ENCODE measurements at regions not wholly inside any gene's neighbourhood (a gene's known extent, or its start where the extent isn't known, plus 50 kb on each side); places are given as distances from the start of the nearest gene placed in this dataset.
A peak's percentile ranks its signal among the peaks of the same experiment; 100 is the strongest.
"Not testable (repeated sequence)": the region's sequence is repeated elsewhere in the genome, so short reads cannot be mapped to it uniquely, and the experiment has no call there.

DNA sequence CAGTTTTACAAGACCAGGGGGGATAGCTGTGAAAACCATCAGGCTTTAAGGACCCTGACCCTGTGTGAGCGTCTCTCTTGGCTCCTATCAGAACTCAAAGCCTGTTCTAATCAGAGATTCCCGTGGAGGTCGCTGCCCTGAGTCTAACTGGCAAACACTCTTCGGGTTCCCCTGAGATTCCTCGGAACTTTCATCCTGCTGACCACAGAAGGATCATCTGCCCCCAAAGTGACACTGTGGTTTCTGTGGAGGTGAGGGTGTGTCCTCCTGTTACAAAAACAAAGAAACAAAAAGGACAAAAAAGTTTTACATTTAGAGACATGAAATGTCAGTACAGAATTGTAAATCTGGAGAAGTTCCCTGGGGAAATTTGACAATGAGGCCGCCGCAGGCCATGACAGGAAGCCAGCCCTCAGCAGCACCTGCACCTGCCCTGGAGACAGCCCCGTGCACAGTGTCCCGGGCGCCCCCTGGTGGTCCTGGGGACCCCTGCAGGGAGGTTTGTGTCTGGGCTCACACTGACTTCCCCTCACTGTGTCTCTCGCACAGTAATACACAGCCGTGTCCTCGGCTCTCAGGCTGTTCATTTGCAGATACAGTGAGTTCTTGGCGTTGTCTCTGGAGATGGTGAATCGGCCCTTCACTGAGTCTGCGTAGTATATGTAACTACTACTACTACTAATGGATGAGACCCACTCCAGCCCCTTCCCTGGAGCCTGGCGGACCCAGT, 708.3 kb downstream of the TMEM121 start:
- DNase-seq = peak; percentile 14

DNA sequence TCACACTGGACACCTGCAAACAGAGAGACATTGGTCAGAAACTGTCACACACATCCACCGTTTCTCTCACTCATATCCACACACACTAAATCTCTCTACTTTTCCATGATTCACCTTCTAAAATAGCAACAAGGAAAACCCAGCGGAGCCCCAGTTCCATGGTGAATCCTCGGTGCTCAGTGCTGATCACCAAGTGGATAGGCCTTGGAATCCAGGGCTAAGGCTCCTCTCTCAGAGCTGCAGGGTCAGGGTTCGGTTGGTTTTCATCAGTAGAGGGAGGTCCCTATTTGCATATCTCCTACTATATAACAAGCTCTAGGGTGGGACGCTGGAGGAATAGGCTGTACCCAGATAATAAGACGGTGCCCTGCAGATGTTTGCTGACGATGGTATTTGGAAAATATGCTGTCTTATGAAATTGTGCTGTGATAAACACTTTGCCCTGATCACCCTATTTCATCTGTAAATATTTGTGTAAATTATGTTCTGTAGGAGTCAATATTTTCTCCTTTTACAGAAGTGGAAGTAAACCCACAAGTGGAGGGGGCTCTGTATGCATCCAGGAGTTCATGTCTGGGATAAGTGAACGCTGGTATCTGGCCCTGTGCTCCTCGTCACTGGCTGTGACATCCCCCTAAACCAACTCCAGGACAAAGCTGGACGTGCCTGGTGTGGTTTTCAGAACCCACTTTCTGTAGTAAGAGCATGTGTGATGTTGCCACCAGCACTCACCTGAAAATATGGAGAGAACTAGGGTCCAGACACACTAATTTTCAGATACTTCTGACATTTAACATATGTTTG, 709.2 kb downstream of the TMEM121 start:
- no peak for DNase-seq

DNA sequence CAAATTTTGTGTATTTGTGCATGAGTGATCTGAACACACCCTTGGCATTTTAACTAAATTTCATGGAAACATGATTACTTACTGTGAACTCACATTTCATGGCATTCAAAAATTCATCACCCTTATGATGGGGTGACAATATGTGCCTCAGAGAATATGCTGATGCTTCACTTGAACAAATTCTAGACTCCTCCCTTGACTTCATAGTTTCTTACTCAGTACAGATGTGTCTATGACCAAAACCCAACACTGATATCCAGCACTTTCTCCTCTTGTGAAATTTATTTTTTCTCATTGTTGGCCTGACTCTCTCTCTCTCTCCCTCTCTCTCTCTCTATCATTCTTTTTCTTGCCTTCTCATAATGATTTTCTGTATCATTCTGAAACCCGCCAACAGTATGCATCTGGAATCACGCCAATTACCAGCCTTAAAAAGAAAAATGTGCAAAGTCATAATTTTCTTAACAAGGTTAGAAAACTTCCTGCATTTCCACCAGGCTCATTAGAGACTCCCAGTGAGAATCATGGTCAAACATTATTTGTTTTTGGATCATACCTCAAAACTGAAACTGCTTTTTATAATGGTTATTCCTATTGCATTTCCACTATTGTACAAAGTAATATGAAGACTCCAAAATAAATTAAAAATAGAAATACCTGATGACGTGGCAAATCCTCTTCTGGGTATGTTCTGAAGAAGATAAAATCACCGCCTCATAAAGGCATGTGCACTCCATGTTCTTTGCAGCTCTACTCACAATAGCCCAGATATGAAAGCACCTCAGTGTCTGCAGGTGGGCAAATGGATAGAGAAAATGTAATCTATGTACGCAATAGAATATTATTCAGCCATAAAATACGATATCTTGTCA, 722.2 kb downstream of the TMEM121 start:
- DNase-seq = no peak

DNA sequence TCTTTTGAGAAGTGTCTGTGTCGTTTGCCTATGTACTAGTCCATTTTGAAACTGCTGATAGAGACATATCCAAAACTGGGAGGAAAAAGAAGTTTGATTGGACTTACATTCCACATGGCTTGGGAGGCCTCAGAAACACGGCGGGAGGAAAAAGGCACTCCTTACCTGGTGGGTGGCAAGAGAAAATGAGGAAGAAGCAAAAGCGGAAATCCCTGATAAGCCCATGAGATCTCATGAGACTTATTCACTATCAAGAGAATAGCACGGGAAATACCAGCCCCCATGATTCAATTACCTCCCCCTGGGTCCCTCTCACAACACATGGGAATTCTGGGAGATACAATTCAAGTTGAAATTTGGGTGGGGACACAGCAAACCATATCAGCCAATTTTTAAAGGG, 727.6 kb downstream of the TMEM121 start:
- DNase-seq = not testable (repeated sequence)

DNA sequence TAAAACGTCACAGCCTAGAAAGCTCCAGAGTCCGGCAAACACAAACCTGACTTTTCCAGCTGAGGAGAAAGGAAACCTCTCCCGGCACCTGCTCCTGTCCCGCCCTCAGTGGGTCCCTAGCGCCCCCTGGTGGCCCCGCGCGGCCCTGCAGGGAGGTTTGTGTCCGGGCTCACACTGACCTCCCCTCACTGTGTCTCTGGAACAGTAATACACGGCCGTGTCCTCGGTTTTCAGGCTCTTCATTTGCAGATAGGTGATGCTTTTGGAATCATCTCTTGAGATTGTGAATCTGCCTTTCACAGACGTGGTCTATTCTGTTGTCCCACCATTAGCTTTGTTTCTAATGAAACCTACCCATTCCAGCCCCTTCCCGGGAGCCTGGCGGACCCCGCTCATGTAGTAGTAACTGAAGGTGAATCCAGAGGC, 731.2 kb downstream of the TMEM121 start:
- not testable (repeated sequence) for DNase-seq

DNA sequence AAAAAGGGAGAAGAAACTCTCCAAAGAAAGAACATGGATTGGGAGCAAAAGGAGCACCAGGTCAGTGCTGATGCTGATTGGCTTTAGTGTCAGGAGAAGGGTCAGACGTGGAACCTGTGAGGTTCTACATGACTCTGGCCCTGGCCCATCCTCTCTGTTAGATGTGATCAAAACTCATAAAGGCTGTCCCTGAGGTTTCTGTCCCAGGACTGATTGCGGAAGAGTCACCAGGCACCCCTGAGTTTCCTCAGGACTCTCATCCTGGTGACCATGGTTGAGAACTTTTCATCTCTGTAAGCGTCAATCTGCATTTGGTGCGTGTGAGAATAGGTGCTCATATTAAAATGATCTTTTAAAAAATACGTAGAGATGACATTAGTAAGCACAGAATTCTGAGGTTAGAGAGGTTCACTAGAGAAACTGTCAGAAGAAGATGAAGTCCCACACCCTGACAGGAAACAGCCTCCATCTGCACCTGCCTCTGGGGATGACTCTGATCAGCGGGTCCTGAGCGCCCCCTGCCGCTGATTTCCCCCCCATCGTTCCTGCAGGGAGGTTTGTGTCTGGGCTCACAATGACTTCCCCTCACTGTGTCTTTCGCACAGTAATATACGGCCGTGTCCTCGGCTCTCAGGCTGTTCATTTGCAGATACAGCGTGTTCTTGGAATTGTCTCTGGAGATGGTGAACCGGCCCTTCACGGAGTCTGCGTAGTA, 741.8 kb downstream of the TMEM121 start:
- no peak for DNase-seq

DNA sequence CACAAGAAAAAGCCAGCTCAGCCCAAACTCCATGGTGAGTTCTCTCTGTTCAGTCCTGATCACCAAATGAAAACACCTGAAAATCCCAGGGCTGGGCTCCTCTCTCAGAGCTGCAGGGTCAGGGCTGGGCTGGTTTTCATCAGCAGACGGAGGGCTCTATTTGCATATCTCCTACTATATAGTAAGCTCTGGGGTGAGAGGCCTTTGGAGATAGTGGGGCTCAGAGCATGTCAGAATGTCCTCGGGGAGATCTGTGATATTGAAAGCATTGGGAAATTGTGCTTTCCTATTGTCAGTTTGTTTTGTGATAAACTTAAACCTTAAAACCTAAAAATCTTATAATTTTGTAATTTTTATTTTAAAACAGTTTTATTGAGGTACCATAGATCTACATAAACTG, 742.6 kb downstream of the TMEM121 start:
- no peak for DNase-seq

DNA sequence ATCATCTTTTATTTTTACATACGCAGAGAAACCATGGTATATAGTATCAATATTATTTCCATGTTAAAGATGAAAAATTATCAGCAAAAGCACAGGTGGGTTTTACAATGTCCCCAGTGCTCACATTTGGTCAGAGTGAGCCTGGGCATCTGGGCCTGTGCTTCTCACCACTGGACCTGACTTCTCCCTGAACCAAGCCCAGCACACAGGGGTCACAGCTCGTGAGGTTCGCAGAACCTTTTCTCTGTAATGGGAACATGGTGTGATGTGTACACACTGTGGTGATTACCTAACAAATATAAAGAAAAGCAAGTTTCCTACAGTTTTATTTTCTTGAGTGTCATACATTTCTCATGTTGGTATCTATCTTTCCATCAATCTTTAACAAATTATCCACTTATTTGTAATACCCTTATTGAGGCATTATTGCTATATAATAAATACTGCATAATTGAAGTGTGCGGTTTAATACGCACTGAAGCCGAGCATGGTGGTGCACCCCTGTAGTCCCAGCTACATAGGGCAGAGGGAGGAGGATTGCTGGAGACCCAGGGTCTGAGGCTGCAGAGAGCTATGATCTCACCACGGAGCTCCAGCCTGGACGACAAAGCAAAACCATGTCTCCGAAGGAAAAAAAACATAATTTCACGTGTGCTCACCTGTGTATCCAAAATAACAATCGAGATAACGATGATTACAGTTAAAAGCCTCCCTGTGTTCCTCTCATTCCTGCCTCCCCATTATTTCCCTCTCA, 743.2 kb downstream of the TMEM121 start:
- no peak for DNase-seq

DNA sequence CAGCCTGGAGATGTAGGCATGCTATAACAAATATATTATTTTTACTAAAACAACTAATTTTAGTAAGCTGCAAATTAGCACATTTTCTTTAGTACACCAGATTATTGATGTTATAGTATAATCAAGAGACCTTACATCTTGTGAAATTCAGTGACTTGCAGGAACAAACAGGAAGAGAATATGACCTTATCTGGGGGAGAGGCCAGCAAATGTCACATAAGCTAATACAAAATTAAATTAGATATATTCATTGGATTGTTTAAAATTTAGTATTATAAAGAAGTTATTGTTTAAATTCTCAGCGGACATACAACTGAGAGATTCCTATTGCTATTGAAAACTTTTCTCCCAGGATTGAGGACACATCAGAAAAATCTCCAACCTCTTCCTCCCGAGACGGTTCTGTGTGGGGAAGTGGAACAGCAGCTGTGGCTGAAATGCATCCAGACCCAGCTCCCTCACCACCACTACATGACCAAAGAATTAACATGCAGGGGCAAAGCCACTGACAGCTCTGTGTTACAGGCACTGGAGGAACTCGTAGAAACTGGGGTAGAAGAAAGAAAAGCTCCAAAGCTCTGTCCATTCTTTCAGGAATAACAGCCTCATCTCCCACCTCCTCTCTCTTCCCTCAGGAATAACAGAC, 744.2 kb downstream of the TMEM121 start:
- not testable (repeated sequence) for DNase-seq

DNA sequence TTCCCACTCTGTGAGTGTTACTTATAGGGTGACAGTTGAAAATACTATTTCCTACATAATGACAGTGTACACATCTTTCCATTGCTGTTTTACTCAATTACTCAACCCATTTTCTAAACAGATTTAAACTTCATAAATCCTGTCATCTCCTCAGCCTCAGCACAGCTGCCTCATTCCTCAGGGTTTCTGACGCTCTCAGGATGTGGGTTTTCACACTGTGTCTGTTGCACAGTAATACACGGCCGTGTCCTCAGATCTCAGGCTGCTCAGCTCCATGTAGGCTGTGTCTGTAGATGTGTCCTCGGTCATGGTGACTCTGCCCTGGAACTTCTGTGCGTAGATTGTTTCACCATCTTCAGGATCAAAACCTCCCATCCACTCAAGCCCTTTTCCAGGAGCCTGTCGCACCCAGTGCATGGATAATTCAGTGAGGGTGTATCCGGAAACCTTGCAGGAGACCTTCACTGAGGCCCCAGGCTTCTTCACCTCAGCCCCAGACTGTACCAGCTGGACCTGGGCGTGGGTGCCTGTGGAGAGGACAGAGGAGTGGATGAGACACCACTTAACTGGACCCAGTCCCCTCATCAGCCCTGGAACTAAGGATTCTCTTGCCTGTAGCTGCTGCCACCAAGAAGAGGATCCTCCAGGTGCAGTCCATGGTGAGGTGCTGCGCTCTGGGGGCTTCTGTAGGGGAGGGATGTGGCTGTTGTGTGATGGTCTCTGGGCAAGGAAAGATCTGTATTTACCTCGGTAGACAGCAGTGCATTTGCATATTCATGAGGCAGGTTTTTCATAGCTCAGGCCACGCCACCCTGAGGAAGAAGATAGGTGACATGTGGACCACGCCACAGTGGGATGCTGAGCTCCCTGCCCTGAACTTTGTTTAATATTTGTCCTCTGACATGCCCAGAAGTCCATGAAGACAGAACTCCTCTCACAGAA, 750.2 kb downstream of the TMEM121 start:
- DNase-seq = no peak

DNA sequence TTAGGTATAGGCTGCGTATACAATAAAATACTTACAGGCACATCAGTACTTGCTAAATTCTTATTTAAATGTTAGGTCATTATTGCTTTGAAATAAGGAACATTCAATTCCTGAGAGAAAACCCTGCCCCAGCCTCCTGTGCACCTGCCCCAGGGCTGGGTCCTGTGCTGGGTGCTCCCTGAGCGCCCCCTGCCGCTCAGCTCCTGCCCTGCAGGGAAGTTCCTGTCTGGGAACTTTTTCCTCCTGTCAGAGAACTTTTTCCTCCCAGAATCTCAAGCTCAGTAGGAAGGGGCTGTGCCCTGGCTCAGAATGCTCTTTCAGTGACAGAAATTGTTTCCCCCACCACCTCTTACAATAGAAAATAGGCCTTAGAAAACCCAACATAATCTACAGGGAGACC, 751.1 kb downstream of the TMEM121 start:
- DNase-seq = no peak

DNA sequence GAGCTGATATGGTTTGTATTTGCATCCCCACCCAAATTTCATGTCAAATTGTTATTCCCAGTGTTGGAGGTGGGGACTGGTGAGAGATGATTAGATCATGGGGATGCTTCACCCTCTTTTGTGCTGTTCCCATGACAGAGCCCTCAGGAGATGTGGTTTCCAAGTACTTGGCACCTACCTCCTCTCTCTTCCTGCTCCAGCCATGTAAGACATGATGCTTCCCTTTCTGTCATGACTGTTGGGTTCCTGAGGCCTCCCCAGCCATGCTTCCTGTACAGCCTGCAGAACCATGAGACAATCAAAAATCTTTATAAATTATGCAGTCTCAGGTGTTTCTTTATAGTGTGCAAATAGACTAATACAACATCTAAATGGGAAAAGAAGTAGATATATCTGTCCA, 754.5 kb downstream of the TMEM121 start:
- DNase-seq = no peak

DNA sequence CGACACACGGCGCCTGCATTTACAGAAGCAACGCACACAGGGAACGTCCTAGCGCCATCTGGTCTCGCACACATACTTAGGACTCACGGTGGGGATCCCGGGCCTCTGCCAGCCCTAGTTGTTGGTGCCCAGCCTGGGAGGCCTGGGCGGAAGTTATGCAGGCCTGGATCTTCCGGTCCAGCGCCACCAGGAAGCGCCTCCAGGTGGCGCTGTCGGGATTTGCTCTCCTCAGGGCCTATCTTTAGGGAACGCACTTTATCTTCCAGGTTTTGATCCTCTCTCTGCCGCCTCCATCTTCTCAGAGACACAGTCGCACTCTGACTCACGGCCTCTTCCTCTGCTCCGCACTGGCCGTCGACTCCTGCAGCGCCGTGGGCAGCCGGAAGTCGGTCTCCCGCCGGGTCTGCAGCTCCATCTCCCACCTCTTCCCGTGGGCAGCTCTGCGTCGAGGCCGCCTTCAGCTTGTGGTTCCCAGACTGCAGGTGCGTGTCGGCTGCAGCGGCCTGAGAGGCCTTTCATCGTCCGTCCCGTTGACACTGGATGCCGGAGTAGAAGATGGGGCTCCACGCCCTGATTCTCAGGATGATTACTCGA, 760.4 kb downstream of the TMEM121 start:
- DNase-seq = no peak

DNA sequence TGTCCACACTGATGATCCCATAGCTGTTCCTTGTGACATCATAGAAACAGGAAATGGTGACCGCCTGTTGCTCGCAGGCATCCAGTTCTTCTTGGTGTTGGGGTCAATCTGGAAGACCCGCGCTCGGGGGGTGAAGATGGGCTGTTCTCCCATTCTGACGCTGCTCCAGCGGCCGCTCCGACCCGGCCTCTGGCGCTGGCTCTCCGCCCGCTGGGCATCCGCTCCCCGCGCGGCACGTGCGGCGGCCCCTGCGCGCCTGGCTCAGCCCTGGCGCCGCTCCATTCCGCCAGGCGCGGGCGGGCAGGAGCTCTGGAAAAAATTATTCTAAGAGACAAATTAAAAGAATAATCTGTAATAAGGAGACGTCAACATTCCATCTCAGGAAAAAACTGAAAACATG, 761.1 kb downstream of the TMEM121 start:
- DNase-seq = no peak

DNA sequence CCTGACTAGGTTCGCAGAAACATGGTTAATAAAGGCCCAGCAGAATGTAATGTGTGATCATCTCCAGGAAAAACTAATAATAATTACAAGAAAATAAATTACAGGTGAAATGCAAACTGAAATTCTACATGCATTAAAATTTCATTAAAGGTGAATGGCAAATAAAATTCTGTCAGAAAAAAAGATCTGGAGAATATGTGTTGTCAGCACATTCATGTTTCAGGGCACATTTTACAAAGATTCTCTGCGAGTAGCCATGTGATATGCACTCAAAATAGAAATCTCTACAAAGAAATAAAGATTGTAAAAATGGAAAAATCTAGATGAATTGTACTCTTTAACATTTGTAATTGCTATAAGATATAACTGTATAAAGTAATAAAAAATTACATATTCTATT, 765.2 kb downstream of the TMEM121 start:
- DNase-seq = no peak

DNA sequence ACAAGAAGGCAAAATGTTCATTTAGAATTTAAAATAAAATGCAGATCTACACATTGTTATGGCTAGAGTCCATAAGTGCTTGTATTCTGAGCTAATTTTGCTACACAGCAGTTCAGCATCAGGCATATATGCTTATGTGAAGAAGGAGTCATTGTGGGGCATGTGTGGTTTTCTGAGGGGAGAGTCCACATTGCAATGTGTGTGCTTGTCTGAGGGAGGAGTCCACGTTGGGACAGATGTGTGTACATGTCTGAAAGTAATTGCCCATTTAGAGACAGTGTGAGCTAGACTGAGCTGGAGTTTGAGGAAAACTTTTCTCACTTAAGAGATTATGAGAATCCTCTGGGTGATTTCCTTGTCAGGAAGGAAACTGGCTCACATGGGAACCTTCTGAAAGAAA, 767.9 kb downstream of the TMEM121 start:
- DNase-seq = no peak

DNA sequence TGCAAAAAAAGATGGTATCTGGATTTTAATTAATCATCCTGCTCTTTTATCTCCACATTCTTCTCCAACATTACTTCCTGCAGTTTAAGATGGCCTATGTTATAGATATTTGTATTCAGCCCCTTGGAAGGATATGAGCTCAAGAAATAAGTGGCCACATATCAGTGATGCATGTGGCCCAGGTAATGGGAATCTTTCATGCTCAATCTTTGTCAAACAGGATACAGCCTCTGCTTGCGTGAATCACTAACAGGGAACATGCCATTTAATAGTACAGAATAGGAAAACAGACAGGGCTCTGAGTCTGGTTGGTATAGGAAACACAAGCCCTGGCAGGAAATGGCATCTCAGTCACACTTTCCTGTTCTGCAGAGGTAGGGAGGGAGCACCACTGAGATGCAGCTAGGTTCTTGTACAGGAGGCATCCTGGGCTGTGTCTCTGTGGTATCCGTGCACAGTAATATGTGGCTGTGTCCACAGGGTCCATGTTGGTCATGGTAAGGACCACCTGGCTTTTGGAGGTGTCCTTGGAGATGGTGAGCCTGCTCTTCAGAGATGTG, 774.6 kb downstream of the TMEM121 start:
- DNase-seq = not testable (repeated sequence)

DNA sequence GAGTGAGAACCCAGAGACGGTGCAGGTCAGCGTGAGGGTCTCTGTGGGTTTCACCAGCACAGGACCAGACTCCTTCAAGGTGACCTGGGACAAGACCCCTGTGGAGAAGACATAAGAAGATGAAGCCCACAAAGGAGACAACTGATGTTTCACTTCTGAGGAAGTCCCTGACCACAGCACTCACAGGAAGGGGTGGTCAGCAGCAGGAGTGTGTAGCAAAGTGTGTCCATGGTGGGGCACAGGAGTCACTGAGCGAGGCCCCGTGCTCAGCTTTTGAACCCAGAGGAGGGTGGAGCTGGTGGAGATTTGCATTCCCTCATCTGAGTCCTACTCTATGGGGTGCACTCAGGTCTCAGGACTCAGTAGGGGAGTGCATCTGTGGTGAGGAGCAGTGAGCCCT, 775.2 kb downstream of the TMEM121 start:
- DNase-seq = not testable (repeated sequence)

DNA sequence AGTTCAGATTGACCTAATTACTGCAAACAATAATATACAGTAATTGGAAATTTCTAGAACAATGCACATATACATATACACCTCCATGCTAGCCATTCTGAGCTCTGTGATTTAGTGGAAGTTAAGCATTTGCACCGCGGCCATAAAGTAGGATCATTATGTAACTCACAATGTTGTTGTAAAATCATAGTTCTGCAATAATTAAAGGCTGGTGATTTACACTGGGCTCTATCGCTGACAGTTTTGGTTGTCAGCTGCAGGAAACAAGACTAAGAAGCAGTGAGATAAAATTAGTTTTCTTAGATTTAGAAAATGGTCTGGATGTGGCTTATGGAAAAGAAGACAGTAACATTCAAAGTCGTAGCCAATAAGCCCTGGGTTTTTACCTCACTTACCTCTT, 776.3 kb downstream of the TMEM121 start:
- no peak for DNase-seq

DNA sequence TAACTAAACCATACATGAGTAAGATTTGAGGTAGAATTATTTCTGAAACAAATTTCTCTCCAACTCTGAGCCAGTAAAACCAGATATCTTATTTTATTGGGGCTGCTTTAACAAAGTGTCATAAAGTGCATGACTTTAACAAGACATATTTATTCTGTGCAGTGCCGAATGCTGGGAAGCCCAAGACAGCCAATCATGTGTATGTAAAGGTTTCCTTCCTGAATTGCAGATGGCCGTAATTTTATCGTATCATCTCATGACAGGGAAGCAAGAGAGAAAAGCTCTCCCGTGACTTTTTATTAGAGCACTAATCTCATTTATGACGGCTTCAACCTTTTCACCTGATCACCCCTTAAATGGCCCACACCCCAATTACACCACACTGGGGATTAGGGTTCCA, 777.9 kb downstream of the TMEM121 start:
- DNase-seq = no peak

Measured in DMS79 treated with DMSO at 0.1 percent for 48 hours (cell line).